Mammary epithelial cell (primary cell): ENCODE measurements at regions not wholly inside any gene's neighbourhood (a gene's known extent, or its start where the extent isn't known, plus 50 kb on each side); places are given as distances from the start of the nearest gene placed in this dataset.

Experiments
- EZH2 ChIP-seq: IDR thresholded peaks from 2 replicates; pipeline ENCODE4 v1.6.1; 2012; ENCODE audit warnings: low read length, inconsistent platforms, borderline replicate concordance
- TF ChIP-seq, protein P1 (sequence below), 2 donors: IDR thresholded peaks in 1 of 2; conservative IDR thresholded peaks in 1 of 2; 2 replicates each; pipeline ENCODE4 v1.5.1; 2011 to 2012; ENCODE audit warnings: inconsistent platforms in 2 of 2, low read length in 2 of 2, mild to moderate bottlenecking in 2 of 2, control low read depth in 1 of 2, low read depth in 1 of 2; ENCODE audit not compliant: insufficient read depth in 1 of 2; ENCODE audit errors: extremely low read depth in 1 of 2

DNA sequence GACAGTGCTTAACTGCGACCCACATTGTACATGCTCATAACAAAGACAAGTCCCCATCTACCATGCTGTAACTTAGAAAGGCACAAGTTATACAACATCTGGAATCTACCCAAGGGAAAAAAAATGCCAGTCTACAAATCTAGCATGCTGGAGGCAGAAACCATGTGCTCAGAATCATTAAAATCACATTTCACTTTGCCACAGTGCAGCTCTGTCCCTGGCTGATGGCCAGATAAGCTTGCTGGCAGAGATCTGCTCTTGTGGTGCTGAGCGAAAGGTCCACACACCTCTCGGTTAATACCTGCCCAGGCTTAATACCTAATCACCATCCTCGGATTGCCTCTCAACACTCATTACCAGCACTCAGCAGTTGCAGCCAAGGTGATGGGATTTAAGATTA lies 74.1 kb upstream of the UQCRFS1 start:
- TF ChIP-seq, protein P1, sequence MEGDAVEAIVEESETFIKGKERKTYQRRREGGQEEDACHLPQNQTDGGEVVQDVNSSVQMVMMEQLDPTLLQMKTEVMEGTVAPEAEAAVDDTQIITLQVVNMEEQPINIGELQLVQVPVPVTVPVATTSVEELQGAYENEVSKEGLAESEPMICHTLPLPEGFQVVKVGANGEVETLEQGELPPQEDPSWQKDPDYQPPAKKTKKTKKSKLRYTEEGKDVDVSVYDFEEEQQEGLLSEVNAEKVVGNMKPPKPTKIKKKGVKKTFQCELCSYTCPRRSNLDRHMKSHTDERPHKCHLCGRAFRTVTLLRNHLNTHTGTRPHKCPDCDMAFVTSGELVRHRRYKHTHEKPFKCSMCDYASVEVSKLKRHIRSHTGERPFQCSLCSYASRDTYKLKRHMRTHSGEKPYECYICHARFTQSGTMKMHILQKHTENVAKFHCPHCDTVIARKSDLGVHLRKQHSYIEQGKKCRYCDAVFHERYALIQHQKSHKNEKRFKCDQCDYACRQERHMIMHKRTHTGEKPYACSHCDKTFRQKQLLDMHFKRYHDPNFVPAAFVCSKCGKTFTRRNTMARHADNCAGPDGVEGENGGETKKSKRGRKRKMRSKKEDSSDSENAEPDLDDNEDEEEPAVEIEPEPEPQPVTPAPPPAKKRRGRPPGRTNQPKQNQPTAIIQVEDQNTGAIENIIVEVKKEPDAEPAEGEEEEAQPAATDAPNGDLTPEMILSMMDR (conservative IDR thresholded peaks at IDR 0.05 in 1 of 2, IDR thresholded peaks at IDR 0.05 in 1 of 2; ENCODE audit: extremely low read depth in 1 of 2, insufficient read depth in 1 of 2, low read depth in 1 of 2, low read length in 2 of 2), result no peak
- TF ChIP-seq EZH2, result no peak
